Activated T-cell treated with anti-CD3 and anti-CD28 coated beads, Interleukin-2, amount 50 U/mL, for 4 hours (primary cell): ENCODE measurements at regions not wholly inside any gene's neighbourhood (a gene's known extent, or its start where the extent isn't known, plus 50 kb on each side); places are given as distances from the start of the nearest gene placed in this dataset.

Source experiments
- ATAC-seq, 2 donors: fragments of 200-7000 bp; cut with Tn5 transposase; one replicate each; pipeline ENCODE4 v1.10.0; 2021
- DNase-seq: peaks from one replicate; pipeline ENCODE4 v3.0.0-alpha.2; 2020
- H3K27me3 Mint-ChIP-seq: one replicate; pipeline ENCODE4 v1.8.0; 2021; ENCODE audit warnings: low read depth, mixed read lengths
- H3K36me3 Mint-ChIP-seq: one replicate; pipeline ENCODE4 v1.8.0; 2022; ENCODE audit warnings: mixed read lengths; ENCODE audit not compliant: insufficient read depth
- H3K4me1 Mint-ChIP-seq: one replicate; pipeline ENCODE4 v1.8.0; 2021; ENCODE audit warnings: low read depth, mixed read lengths
- H3K4me3 Mint-ChIP-seq: one replicate; pipeline ENCODE4 v1.8.0; 2021; ENCODE audit warnings: mild to moderate bottlenecking, moderate library complexity, mixed read lengths
- H3K9me3 Mint-ChIP-seq: one replicate; pipeline ENCODE4 v1.8.0; 2021; ENCODE audit warnings: mixed read lengths

DNA sequence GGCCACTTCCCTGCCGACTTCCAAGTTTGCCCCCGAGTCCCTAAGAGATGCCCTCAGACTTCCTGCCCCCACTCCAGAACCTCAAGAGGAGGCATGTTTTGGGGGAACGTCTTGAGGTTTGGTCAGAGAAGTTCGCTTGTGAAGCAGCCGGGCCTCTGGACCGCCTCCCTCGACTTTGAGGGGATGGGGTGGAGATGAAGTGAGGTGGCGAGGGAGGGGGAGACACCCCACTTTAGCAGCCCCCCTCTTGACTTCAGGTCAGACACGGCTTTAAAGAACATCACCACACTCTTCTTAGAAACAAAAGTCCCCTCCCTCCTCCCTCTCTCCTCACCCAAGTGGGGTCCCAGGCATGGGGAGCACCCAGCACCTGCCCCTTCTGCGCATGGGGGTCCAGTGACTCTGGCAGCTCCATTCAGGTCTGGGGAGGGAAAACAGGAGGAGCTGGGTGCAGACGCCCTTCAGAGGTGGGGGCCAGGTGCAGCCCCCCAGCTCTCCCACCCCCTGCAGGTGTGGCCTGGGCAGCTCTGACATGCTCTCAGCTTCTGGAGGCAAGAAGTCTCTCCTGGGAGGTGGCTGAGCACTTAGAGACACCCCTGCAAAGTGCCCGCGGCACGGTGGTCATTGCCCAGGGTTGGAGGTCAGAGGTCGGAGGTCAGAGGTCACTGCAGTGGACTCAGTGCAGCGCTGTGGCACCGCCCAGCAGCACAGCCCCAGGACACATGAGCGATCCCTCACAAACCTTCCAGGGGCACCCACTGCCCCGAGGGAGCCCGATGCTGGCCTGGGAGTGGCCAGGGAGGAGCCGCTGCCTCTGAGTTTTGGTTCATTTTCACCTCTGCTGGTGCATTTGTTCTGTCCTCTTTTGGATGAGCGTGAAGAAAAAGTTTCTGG, 108.8 kb downstream of the CPZ start:
- peaks cover 5% of the 10 kb centered on the region for H3K27me3 Mint-ChIP-seq
- H3K9me3 Mint-ChIP-seq: no peaks in the 10 kb centered on the region
- H3K4me3 Mint-ChIP-seq: no peak overlapping the region
- no peaks in the 10 kb centered on the region for H3K36me3 Mint-ChIP-seq
- no peaks in the 10 kb centered on the region for H3K4me1 Mint-ChIP-seq
- DNase-seq (no peak), ATAC-seq (no peak)

DNA sequence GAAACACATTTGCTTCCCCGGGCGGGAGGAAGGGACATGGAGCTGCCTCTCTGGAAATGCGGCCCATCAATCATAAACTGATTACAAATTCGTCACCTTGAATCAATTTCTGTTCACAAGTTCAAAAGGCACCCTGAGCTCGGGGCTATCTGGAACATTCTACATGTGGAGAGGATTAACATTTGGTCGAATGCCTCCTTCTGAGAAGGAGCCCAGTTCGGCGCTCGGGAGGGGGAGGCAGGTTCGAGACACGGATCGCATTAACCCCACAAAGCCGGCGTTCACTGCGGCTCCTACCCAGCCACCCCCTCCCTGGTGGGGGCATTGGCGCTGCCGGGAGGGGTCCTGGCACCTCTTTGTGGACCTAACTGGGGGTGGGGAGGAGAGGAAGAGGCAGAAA, 108.0 kb downstream of the CPZ start:
- Mint-ChIP-seq H3K9me3 (no peaks in the 10 kb centered on the region), H3K27me3 (peaks cover 5% of the 10 kb centered on the region), H3K4me1 (no peaks in the 10 kb centered on the region), H3K4me3 (no peak overlapping the region), H3K36me3 (no peaks in the 10 kb centered on the region)
- no peak for ATAC-seq
- DNase-seq: no peak

GRCh38 chr4:8699479-8700145, 107.0 kb downstream of the CPZ start:
- ATAC-seq (no peak), DNase-seq (no peak)
- H3K4me1 Mint-ChIP-seq: no peaks in the 10 kb centered on the region
- no peaks in the 10 kb centered on the region for H3K9me3 Mint-ChIP-seq
- peaks cover 7% of the 10 kb centered on the region for H3K27me3 Mint-ChIP-seq
- no peaks in the 10 kb centered on the region for H3K36me3 Mint-ChIP-seq
- no peak overlapping the region for H3K4me3 Mint-ChIP-seq

- no peaks in the 10 kb centered on the region for H3K36me3 Mint-ChIP-seq
- no peak overlapping the region for H3K4me3 Mint-ChIP-seq
These were observed 106.5 kb downstream of the CPZ start for GRCh38 chr4:8699063-8699385.

GRCh38 chr4:8698341-8699062, 105.9 kb downstream of the CPZ start:
- Mint-ChIP-seq H3K4me3 (no peak overlapping the region), H3K27me3 (peaks cover 5% of the 10 kb centered on the region)
- ATAC-seq: no peak

More at GRCh38 chr4:8699063-8699385, 106.5 kb downstream of the CPZ start:
- H3K4me1 Mint-ChIP-seq: no peaks in the 10 kb centered on the region
- peaks cover 5% of the 10 kb centered on the region for H3K27me3 Mint-ChIP-seq
- no peak for DNase-seq
- no peak for ATAC-seq
- no peaks in the 10 kb centered on the region for H3K9me3 Mint-ChIP-seq

GRCh38 chr4:8697826-8698225, 105.3 kb downstream of the CPZ start:
- no peak for ATAC-seq
- peaks cover 5% of the 10 kb centered on the region for H3K27me3 Mint-ChIP-seq
- H3K4me1 Mint-ChIP-seq: no peaks in the 10 kb centered on the region
- no peak overlapping the region for H3K4me3 Mint-ChIP-seq
- peaks cover under 1% of the 10 kb centered on the region for H3K9me3 Mint-ChIP-seq
- no peaks in the 10 kb centered on the region for H3K36me3 Mint-ChIP-seq
- no peak for DNase-seq

More at GRCh38 chr4:8698341-8699062, 105.9 kb downstream of the CPZ start:
- DNase-seq: no peak
- H3K4me1 Mint-ChIP-seq: no peaks in the 10 kb centered on the region
- H3K9me3 Mint-ChIP-seq: no peaks in the 10 kb centered on the region
- no peaks in the 10 kb centered on the region for H3K36me3 Mint-ChIP-seq

GRCh38 chr4:8696369-8697127, 104.0 kb downstream of the CPZ start:
- H3K27me3 Mint-ChIP-seq: peaks cover 5% of the 10 kb centered on the region
- no peaks in the 10 kb centered on the region for H3K36me3 Mint-ChIP-seq
- H3K4me1 Mint-ChIP-seq: no peaks in the 10 kb centered on the region
- DNase-seq (no peak), ATAC-seq (no peak)
- no peak overlapping the region for H3K4me3 Mint-ChIP-seq
- H3K9me3 Mint-ChIP-seq: peaks cover 4% of the 10 kb centered on the region

- ATAC-seq (no peak), DNase-seq (no peak)
- peaks cover 3% of the 10 kb centered on the region for H3K27me3 Mint-ChIP-seq
- peaks cover 4% of the 10 kb centered on the region for H3K9me3 Mint-ChIP-seq
- no peaks in the 10 kb centered on the region for H3K36me3 Mint-ChIP-seq
- H3K4me1 Mint-ChIP-seq: no peaks in the 10 kb centered on the region
- H3K4me3 Mint-ChIP-seq: no peak overlapping the region
These were observed 103.0 kb downstream of the CPZ start for GRCh38 chr4:8695237-8696219.

DNA sequence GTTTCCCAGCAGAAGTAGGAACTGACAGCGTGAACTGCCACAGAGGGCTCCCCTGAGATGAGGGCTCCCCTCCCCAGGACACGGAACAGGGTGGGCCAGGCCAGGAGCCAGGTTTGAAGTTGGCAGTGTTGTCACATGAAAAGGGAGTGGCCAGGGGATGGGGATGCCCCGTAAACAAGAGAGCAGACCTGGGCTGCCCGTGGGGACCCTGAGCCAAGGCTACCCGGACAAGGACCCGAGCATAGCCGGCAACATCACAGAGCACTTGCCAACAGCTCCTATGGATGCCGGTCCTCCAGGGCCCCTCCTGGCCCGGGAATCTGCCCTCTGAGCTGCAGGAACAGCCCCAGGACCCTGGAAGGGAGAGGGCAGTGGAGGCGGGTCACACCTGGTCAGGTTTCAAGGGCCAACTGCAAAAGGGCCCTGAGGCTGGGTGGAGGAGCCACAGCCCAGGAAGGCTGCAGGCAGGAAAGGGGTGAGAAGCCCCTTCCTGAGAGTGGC, 102.1 kb downstream of the CPZ start:
- ATAC-seq: no peak
- Mint-ChIP-seq H3K36me3 (no peaks in the 10 kb centered on the region), H3K27me3 (peaks cover 7% of the 10 kb centered on the region), H3K9me3 (peaks cover 4% of the 10 kb centered on the region), H3K4me3 (no peak overlapping the region), H3K4me1 (no peaks in the 10 kb centered on the region)
- DNase-seq: no peak

GRCh38 chr4:8694226-8694625, 101.7 kb downstream of the CPZ start:
- Mint-ChIP-seq H3K4me3 (no peak overlapping the region), H3K4me1 (no peaks in the 10 kb centered on the region), H3K27me3 (peaks cover 9% of the 10 kb centered on the region), H3K9me3 (peaks cover 4% of the 10 kb centered on the region), H3K36me3 (no peaks in the 10 kb centered on the region)
- DNase-seq: no peak
- ATAC-seq: no peak

DNA sequence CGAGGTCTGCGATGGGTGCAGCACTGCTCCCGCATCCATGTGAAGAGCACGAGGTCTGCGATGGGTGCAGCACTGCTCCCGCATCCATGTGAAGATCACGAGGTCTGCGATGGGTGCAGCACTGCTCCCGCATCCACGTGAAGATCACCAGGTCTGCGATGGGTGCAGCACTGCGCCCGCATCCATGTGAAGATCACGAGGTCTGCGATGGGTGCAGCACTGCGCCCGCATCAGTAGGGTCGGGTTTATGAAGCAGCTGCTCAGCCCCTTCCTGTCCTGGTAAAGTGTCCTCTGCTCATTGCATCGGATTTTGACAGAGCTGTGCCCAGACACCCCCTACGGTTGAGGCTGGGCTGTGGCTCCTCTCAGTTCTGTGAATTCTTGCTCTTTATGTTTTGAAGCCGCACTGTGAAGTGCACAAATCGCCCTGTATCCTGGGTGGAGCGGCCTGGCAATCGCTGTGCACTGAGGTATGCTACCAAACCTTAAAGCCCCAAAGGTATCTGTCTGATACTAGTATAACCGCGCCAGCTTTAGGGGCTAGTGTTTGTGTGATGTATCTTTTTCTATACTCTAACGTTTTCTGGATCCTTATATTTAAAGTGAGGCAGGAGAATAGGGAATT, 98.7 kb downstream of the CPZ start:
- ATAC-seq (no peak), DNase-seq (no peak)
- H3K36me3 Mint-ChIP-seq: no peaks in the 10 kb centered on the region
- peaks cover 4% of the 10 kb centered on the region for H3K9me3 Mint-ChIP-seq
- H3K27me3 Mint-ChIP-seq: peaks cover 9% of the 10 kb centered on the region
- no peak overlapping the region for H3K4me3 Mint-ChIP-seq
- no peaks in the 10 kb centered on the region for H3K4me1 Mint-ChIP-seq

DNA sequence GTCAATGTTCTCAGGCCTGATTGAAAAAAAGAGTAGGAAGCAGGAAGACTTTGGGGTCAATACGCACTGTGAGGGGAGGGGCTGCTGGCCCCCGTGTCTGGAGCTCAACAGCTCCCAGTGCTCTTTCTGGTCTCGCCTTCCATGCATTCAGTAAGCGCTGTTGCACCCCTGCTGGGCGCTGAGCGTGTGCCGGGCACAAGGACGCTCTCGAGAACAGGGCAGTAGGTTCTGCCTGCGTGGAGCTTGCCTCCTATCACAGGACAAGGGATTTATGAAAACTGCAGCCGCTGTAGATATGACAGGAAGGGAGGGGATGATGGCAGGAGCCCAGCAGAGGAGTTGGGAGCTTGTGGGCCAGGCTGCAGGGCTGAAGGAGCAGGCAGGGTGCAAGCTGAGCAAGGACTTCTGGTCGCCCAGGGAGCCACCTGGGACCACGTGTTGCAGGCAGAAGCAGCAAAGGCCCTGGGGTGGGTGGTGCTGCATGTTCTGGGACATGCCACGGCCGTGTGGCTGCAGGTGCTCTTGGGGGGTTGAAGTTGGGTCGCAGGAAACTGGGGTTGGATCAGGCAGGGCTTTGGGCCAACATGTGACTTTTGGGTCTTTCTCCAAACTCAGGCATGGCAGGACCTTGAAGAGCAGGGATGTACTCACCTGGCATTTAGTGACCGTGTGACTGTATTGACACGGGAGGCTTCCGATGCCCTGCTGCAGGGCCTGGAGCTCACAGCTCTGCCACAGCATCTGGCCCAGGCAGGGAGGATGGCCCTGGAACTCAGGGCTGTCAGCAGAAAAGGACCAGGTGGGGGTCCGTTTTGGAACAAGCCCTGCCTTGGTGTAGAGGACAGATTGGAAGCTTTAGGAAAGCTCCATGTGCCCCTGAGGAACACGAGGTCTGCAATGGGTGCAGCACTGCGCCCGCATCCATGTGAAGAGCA, 97.9 kb downstream of the CPZ start:
- Mint-ChIP-seq H3K4me1 (no peaks in the 10 kb centered on the region), H3K9me3 (peaks cover 4% of the 10 kb centered on the region), H3K27me3 (peaks cover 9% of the 10 kb centered on the region), H3K36me3 (no peaks in the 10 kb centered on the region), H3K4me3 (no peak overlapping the region)
- no peak for DNase-seq
- ATAC-seq: no peak
